ENCODE measurements at regions not wholly inside any gene's neighbourhood (a gene's known extent, or its start where the extent isn't known, plus 50 kb on each side); places are given as distances from the start of the nearest gene placed in this dataset.
"Not testable (repeated sequence)": the region's sequence is repeated elsewhere in the genome, so short reads cannot be mapped to it uniquely, and the experiment has no call there.

GRCh38 chr9:66152406-66152805 lies 415.5 kb downstream of the FOXD4L4 start:
- not testable (repeated sequence) for H3K36me3 ChIP-seq (ENCODE audit: control insufficient read depth in 1 of 2, insufficient read depth in 2 of 2, low read depth in 1 of 2, low read length in 2 of 2); H3K18ac ChIP-seq (ENCODE audit: low read depth in 1 of 2, low read length in 2 of 2); H4K8ac ChIP-seq (ENCODE audit: low read length); H2BK5ac ChIP-seq (ENCODE audit: low read depth, low read length, poor library complexity, severe bottlenecking); H3K23ac ChIP-seq (ENCODE audit: low read length in 2 of 2); H3K79me1 ChIP-seq (replicated peaks; ENCODE audit: low read length, poor library complexity, severe bottlenecking); H3K4ac ChIP-seq (ENCODE audit: low read depth in 1 of 2, low read length in 2 of 2); H3K27me3 ChIP-seq (ENCODE audit: control insufficient read depth in 1 of 2, insufficient read depth in 1 of 2, low read length in 2 of 2); H4K91ac ChIP-seq (ENCODE audit: low read length); H2BK12ac ChIP-seq (ENCODE audit: low read length in 2 of 2); H3K4me2 ChIP-seq (ENCODE audit: low read length, poor library complexity, severe bottlenecking); H2AFZ ChIP-seq (ENCODE audit: low read depth, low read length); H2AK5ac ChIP-seq (ENCODE audit: low read length, severe bottlenecking); H2BK120ac ChIP-seq (ENCODE audit: low read depth, low read length); H3K9me3 ChIP-seq (ENCODE audit: control insufficient read depth, low read length); H3K14ac ChIP-seq (ENCODE audit: low read length in 2 of 2); H3K4me1 ChIP-seq (ENCODE audit: control insufficient read depth, insufficient read depth, low read depth, low read length); H3K4me3 ChIP-seq (ENCODE audit: insufficient read depth in 1 of 2, low read depth in 1 of 2, low read length in 2 of 2); H3K27ac ChIP-seq (ENCODE audit: low read length, poor library complexity, severe bottlenecking); H3K9ac ChIP-seq (ENCODE audit: low read length); DNase-seq; H2BK15ac ChIP-seq (ENCODE audit: low read depth, poor library complexity, severe bottlenecking)
- no CpG with 5 or more reads among the region's 30 CpGs for WGBS

- WGBS, result no CpG with 5 or more reads among the region's 59 CpGs
- not testable (repeated sequence) for H3K27me3 ChIP-seq (ENCODE audit: control insufficient read depth in 1 of 2, insufficient read depth in 1 of 2, low read length in 2 of 2); H3K79me1 ChIP-seq (replicated peaks; ENCODE audit: low read length, poor library complexity, severe bottlenecking)
Observed at GRCh38 chr9:66153021-66153725, 416.2 kb downstream of the FOXD4L4 start.

GRCh38 chr9:66153971-66154691 lies 417.2 kb downstream of the FOXD4L4 start:
- H2BK15ac ChIP-seq (ENCODE audit: low read depth, poor library complexity, severe bottlenecking); H3K23ac ChIP-seq (ENCODE audit: low read length in 2 of 2); H4K91ac ChIP-seq (ENCODE audit: low read length); H3K18ac ChIP-seq (ENCODE audit: low read depth in 1 of 2, low read length in 2 of 2); H3K4ac ChIP-seq (ENCODE audit: low read depth in 1 of 2, low read length in 2 of 2); H2BK120ac ChIP-seq (ENCODE audit: low read depth, low read length); DNase-seq; H3K9ac ChIP-seq (ENCODE audit: low read length); H3K36me3 ChIP-seq (ENCODE audit: control insufficient read depth in 1 of 2, insufficient read depth in 2 of 2, low read depth in 1 of 2, low read length in 2 of 2); H3K4me1 ChIP-seq (ENCODE audit: control insufficient read depth, insufficient read depth, low read depth, low read length); H4K8ac ChIP-seq (ENCODE audit: low read length); H3K14ac ChIP-seq (ENCODE audit: low read length in 2 of 2); H3K9me3 ChIP-seq (ENCODE audit: control insufficient read depth, low read length); H3K4me2 ChIP-seq (ENCODE audit: low read length, poor library complexity, severe bottlenecking); H3K4me3 ChIP-seq (ENCODE audit: insufficient read depth in 1 of 2, low read depth in 1 of 2, low read length in 2 of 2); H2AK5ac ChIP-seq (ENCODE audit: low read length, severe bottlenecking); H3K27me3 ChIP-seq (ENCODE audit: control insufficient read depth in 1 of 2, insufficient read depth in 1 of 2, low read length in 2 of 2); H3K79me1 ChIP-seq (replicated peaks; ENCODE audit: low read length, poor library complexity, severe bottlenecking); H3K27ac ChIP-seq (ENCODE audit: low read length, poor library complexity, severe bottlenecking); H2AFZ ChIP-seq (ENCODE audit: low read depth, low read length); H2BK12ac ChIP-seq (ENCODE audit: low read length in 2 of 2); H2BK5ac ChIP-seq (ENCODE audit: low read depth, low read length, poor library complexity, severe bottlenecking): not testable (repeated sequence)
- 88% methylated on average over 6 of the region's 40 CpGs for WGBS

More at GRCh38 chr9:66153021-66153725, 416.2 kb downstream of the FOXD4L4 start:
- H3K4me2 ChIP-seq (ENCODE audit: low read length, poor library complexity, severe bottlenecking), result peak overlapping the region; percentile 28
- H4K8ac ChIP-seq (ENCODE audit: low read length); H3K9me3 ChIP-seq (ENCODE audit: control insufficient read depth, low read length); H4K91ac ChIP-seq (ENCODE audit: low read length); H3K4ac ChIP-seq (ENCODE audit: low read depth in 1 of 2, low read length in 2 of 2); H3K23ac ChIP-seq (ENCODE audit: low read length in 2 of 2); H3K27ac ChIP-seq (ENCODE audit: low read length, poor library complexity, severe bottlenecking); H3K18ac ChIP-seq (ENCODE audit: low read depth in 1 of 2, low read length in 2 of 2); H3K14ac ChIP-seq (ENCODE audit: low read length in 2 of 2); H3K4me3 ChIP-seq (ENCODE audit: insufficient read depth in 1 of 2, low read depth in 1 of 2, low read length in 2 of 2); H2BK5ac ChIP-seq (ENCODE audit: low read depth, low read length, poor library complexity, severe bottlenecking); H3K4me1 ChIP-seq (ENCODE audit: control insufficient read depth, insufficient read depth, low read depth, low read length); H2BK12ac ChIP-seq (ENCODE audit: low read length in 2 of 2); H2AK5ac ChIP-seq (ENCODE audit: low read length, severe bottlenecking); H3K36me3 ChIP-seq (ENCODE audit: control insufficient read depth in 1 of 2, insufficient read depth in 2 of 2, low read depth in 1 of 2, low read length in 2 of 2); H2BK15ac ChIP-seq (ENCODE audit: low read depth, poor library complexity, severe bottlenecking); H2AFZ ChIP-seq (ENCODE audit: low read depth, low read length); H2BK120ac ChIP-seq (ENCODE audit: low read depth, low read length); H3K9ac ChIP-seq (ENCODE audit: low read length): not testable (repeated sequence)
- peak; percentile 57 for DNase-seq

- H3K4me2 ChIP-seq (ENCODE audit: low read length, poor library complexity, severe bottlenecking); H3K36me3 ChIP-seq (ENCODE audit: control insufficient read depth in 1 of 2, insufficient read depth in 2 of 2, low read depth in 1 of 2, low read length in 2 of 2); H2AK5ac ChIP-seq (ENCODE audit: low read length, severe bottlenecking); H3K79me1 ChIP-seq (replicated peaks; ENCODE audit: low read length, poor library complexity, severe bottlenecking); H2BK15ac ChIP-seq (ENCODE audit: low read depth, poor library complexity, severe bottlenecking); H3K4me1 ChIP-seq (ENCODE audit: control insufficient read depth, insufficient read depth, low read depth, low read length); H3K27ac ChIP-seq (ENCODE audit: low read length, poor library complexity, severe bottlenecking); H3K14ac ChIP-seq (ENCODE audit: low read length in 2 of 2); H3K4me3 ChIP-seq (ENCODE audit: insufficient read depth in 1 of 2, low read depth in 1 of 2, low read length in 2 of 2); H2BK12ac ChIP-seq (ENCODE audit: low read length in 2 of 2); H2BK5ac ChIP-seq (ENCODE audit: low read depth, low read length, poor library complexity, severe bottlenecking); H2BK120ac ChIP-seq (ENCODE audit: low read depth, low read length); H3K9ac ChIP-seq (ENCODE audit: low read length); H4K8ac ChIP-seq (ENCODE audit: low read length); H2AFZ ChIP-seq (ENCODE audit: low read depth, low read length); H4K91ac ChIP-seq (ENCODE audit: low read length); H3K9me3 ChIP-seq (ENCODE audit: control insufficient read depth, low read length); H3K27me3 ChIP-seq (ENCODE audit: control insufficient read depth in 1 of 2, insufficient read depth in 1 of 2, low read length in 2 of 2); H3K23ac ChIP-seq (ENCODE audit: low read length in 2 of 2); H3K18ac ChIP-seq (ENCODE audit: low read depth in 1 of 2, low read length in 2 of 2); H3K4ac ChIP-seq (ENCODE audit: low read depth in 1 of 2, low read length in 2 of 2); DNase-seq: not testable (repeated sequence)
- WGBS, result no CpG with 5 or more reads among the region's 7 CpGs
Observed at GRCh38 chr9:66182316-66182715, 445.4 kb downstream of the FOXD4L4 start.
